Kidney epithelial cell (primary cell): ENCODE measurements at regions not wholly inside any gene's neighbourhood (a gene's known extent, or its start where the extent isn't known, plus 50 kb on each side); places are given as distances from the start of the nearest gene placed in this dataset.

Source experiments
- DNase-seq: peaks from one replicate; pipeline ENCODE4 v3.0.0-alpha.2; 2010; ENCODE audit warnings: low read depth
- H3K27me3 ChIP-seq: 2 replicates; pipeline ENCODE4 v1.6.0; 2011; ENCODE audit warnings: low read length; ENCODE audit not compliant: control insufficient read depth, insufficient read depth
- H3K36me3 ChIP-seq: 2 replicates; pipeline ENCODE4 v1.5.1; 2011; ENCODE audit warnings: low read length; ENCODE audit not compliant: control insufficient read depth, insufficient read depth
- H3K4me3 ChIP-seq: 2 replicates; pipeline ENCODE4 v1.5.1; 2011; ENCODE audit warnings: low read depth, mild to moderate bottlenecking, control low read depth, low read length
- TF ChIP-seq, protein P1 (sequence below): IDR thresholded peaks from 2 replicates; pipeline ENCODE4 v1.5.1; 2011; ENCODE audit warnings: mild to moderate bottlenecking, moderate library complexity, low read length, control low read depth, inconsistent platforms; ENCODE audit not compliant: insufficient read depth, poor library complexity, severe bottlenecking

DNA sequence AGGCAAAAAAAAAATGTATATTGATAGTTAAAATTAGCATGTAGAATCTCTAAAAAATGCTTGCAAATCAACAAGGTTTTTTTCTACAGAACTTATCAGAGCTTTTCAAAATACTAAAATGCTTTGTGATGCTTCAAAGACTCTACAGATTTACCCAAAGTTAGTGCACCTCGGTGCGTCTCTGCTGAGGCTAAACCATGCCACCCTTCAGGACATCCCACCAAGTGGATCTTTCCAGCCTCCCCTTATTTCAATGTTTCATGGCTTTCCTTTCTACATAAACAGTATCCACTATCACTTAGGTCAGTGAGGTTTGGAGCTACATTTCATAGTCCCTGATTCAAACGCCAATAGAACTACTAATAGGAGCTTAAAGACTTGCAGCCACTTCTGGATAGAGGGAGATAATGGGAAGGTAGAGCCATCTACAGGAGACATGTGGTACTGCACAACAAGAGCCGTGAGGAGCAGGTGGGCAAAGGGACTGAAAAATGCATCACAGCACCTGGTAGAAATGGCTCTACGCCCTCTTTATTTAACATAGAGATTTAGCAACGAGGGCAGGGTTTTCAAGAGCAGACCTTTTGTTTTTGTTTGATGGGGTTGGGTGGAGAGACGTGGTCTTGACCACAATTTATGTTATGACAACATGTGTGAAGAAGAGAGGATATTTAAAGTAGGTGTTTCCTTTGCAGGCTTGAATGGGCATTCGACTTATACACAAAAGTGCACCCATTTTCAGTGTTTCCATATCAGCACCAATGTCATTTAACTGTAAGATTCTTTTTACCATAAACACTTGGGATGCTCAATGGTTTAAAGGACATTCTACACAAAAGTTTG lies 56.1 kb upstream of the SLC35G4 start:
- Histone ChIP-seq H3K27me3 (no peaks in the 10 kb centered on the region), H3K36me3 (no peaks in the 10 kb centered on the region), H3K4me3 (no peak overlapping the region)
- TF ChIP-seq, protein P1, sequence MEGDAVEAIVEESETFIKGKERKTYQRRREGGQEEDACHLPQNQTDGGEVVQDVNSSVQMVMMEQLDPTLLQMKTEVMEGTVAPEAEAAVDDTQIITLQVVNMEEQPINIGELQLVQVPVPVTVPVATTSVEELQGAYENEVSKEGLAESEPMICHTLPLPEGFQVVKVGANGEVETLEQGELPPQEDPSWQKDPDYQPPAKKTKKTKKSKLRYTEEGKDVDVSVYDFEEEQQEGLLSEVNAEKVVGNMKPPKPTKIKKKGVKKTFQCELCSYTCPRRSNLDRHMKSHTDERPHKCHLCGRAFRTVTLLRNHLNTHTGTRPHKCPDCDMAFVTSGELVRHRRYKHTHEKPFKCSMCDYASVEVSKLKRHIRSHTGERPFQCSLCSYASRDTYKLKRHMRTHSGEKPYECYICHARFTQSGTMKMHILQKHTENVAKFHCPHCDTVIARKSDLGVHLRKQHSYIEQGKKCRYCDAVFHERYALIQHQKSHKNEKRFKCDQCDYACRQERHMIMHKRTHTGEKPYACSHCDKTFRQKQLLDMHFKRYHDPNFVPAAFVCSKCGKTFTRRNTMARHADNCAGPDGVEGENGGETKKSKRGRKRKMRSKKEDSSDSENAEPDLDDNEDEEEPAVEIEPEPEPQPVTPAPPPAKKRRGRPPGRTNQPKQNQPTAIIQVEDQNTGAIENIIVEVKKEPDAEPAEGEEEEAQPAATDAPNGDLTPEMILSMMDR: peak; percentile 88
- DNase-seq: peak; percentile 4

DNA sequence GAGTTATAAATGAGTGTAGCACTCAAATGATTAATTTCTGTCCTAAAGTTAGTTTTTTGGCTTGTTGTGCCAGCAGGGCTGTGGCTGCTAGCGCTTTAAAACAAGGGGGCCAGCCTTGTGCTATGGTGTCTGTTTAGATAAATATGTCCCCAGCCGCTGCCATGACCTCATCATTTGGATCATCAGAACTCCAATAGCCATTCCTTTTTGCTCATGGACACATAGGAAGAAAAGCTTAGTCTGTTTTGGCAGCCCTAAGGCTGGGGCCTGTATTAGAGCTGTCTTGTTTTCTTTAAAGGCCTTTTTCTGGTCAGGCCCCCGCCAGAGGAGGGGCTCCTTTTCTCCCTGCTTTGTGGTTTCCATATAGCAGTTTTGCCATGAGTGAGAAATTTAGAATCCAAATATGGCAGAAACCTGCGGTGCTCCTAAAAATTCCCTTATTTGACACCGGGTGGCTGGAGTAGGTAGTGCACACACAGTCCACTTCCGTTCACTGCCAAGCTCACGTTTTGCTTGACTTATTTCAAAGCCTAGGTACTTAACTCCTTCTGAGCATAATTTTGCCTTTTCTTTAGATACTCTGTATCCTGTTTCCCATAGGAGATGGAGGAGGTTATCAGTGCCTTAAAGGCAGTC lies 60.4 kb upstream of the SLC35G4 start:
- TF ChIP-seq, protein P1: no peak
- no peak for DNase-seq
- Histone ChIP-seq H3K4me3 (no peak overlapping the region), H3K27me3 (no peaks in the 10 kb centered on the region), H3K36me3 (no peaks in the 10 kb centered on the region)

DNA sequence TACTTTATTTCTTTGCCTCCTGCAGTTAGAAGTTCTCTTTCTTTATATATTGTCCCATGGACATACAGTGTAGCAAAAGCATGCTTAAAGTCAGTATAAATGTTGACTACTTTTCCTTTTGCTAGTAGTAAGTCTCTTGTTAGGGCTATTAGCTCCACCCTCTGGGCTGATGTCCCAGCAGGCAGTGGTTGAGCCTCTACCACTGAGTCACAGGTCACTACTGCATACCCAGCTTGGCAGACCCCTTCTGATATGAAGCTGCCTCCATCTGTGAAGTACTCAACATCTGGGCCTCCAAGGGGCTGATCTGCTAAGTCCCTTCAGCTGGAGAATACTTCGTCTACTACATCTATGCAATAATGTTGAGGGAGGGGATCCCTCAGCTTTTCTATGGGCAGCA lies 61.0 kb upstream of the SLC35G4 start:
- no peak for DNase-seq
- Histone ChIP-seq H3K36me3 (no peaks in the 10 kb centered on the region), H3K27me3 (no peaks in the 10 kb centered on the region), H3K4me3 (no peak overlapping the region)
- TF ChIP-seq, protein P1: no peak

- TF ChIP-seq, protein P1: no peak
- no peak for DNase-seq
- H3K27me3 ChIP-seq: no peaks in the 10 kb centered on the region
- no peak overlapping the region for H3K4me3 ChIP-seq
- H3K36me3 ChIP-seq: no peaks in the 10 kb centered on the region
Observed at GRCh38 chr18:11544060-11544633, 65.2 kb upstream of the SLC35G4 start.

DNA sequence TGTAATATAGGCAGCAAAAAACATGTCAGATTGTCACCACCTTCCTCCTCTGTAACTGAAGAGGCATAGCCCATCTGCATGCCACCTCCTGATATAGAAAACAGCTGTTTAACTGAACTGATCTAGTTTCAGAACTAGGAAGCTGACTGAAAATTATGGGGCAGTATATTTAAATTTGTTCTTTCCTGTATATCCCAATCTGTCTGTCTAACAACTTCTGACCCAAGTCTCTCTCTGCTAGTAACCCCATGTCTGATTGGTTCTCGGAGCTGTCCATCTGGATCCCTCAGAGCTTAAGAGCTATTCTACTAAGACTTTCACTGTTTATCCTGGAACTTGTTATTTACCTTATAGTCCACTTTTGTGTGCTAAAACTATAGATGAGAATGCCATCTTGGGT lies 68.2 kb upstream of the SLC35G4 start:
- Histone ChIP-seq H3K36me3 (no peaks in the 10 kb centered on the region), H3K4me3 (no peak overlapping the region), H3K27me3 (no peaks in the 10 kb centered on the region)
- DNase-seq: no peak
- TF ChIP-seq, protein P1: no peak
